ENCODE measurements at regions not wholly inside any gene's neighbourhood (a gene's known extent, or its start where the extent isn't known, plus 50 kb on each side); places are given as distances from the start of the nearest gene placed in this dataset.

- no peak overlapping the region for H3K27ac Mint-ChIP-seq
- H3K4me1 Mint-ChIP-seq (ENCODE audit: low read depth): no peaks in the 10 kb centered on the region
- H3K27me3 Mint-ChIP-seq: no peaks in the 10 kb centered on the region
- no peaks in the 10 kb centered on the region for H3K9me3 Mint-ChIP-seq
- no peaks in the 10 kb centered on the region for H3K36me3 Mint-ChIP-seq (ENCODE audit: low read depth)
- H3K4me3 Mint-ChIP-seq: no peak overlapping the region
- no peak for DNase-seq
Observed at GRCh38 chr6:81413306-81413705, 339.2 kb downstream of the TENT5A start.

- Mint-ChIP-seq H3K27ac (no peak overlapping the region), H3K27me3 (no peaks in the 10 kb centered on the region), H3K4me1 (ENCODE audit: low read depth) (no peaks in the 10 kb centered on the region), H3K36me3 (ENCODE audit: low read depth) (no peaks in the 10 kb centered on the region), H3K9me3 (no peaks in the 10 kb centered on the region), H3K4me3 (no peak overlapping the region)
- DNase-seq: no peak
Observed at GRCh38 chr6:81401970-81402690, 350.4 kb downstream of the TENT5A start.

GRCh38 chr6:81396916-81397315, 355.6 kb downstream of the TENT5A start:
- Mint-ChIP-seq H3K27me3 (no peaks in the 10 kb centered on the region), H3K4me1 (ENCODE audit: low read depth) (no peaks in the 10 kb centered on the region), H3K4me3 (no peak overlapping the region), H3K9me3 (peaks cover 6% of the 10 kb centered on the region), H3K36me3 (ENCODE audit: low read depth) (no peaks in the 10 kb centered on the region), H3K27ac (no peak overlapping the region)
- no peak for DNase-seq

GRCh38 chr6:81387163-81387562, 365.3 kb downstream of the TENT5A start:
- no peaks in the 10 kb centered on the region for H3K27me3 Mint-ChIP-seq
- H3K9me3 Mint-ChIP-seq: peaks cover 9% of the 10 kb centered on the region
- H3K36me3 Mint-ChIP-seq (ENCODE audit: low read depth): no peaks in the 10 kb centered on the region
- no peak overlapping the region for H3K27ac Mint-ChIP-seq
- H3K4me3 Mint-ChIP-seq: no peak overlapping the region
- no peaks in the 10 kb centered on the region for H3K4me1 Mint-ChIP-seq (ENCODE audit: low read depth)
- no peak for DNase-seq

- Mint-ChIP-seq H3K4me3 (no peak overlapping the region), H3K27ac (no peak overlapping the region), H3K9me3 (peaks cover 2% of the 10 kb centered on the region), H3K27me3 (no peaks in the 10 kb centered on the region), H3K36me3 (ENCODE audit: low read depth) (no peaks in the 10 kb centered on the region), H3K4me1 (ENCODE audit: low read depth) (no peaks in the 10 kb centered on the region)
- no peak for DNase-seq
Observed at GRCh38 chr6:81384921-81385320, 367.6 kb downstream of the TENT5A start.

GRCh38 chr6:81383472-81383871, 369.0 kb downstream of the TENT5A start:
- H3K4me3 Mint-ChIP-seq: no peak overlapping the region
- no peaks in the 10 kb centered on the region for H3K36me3 Mint-ChIP-seq (ENCODE audit: low read depth)
- no peak for DNase-seq
- no peaks in the 10 kb centered on the region for H3K27me3 Mint-ChIP-seq
- H3K27ac Mint-ChIP-seq: no peak overlapping the region
- peaks cover 2% of the 10 kb centered on the region for H3K9me3 Mint-ChIP-seq
- no peaks in the 10 kb centered on the region for H3K4me1 Mint-ChIP-seq (ENCODE audit: low read depth)

GRCh38 chr6:81382852-81383251, 369.6 kb downstream of the TENT5A start:
- peaks cover 2% of the 10 kb centered on the region for H3K9me3 Mint-ChIP-seq
- H3K27ac Mint-ChIP-seq: no peak overlapping the region
- H3K36me3 Mint-ChIP-seq (ENCODE audit: low read depth): no peaks in the 10 kb centered on the region
- H3K27me3 Mint-ChIP-seq: no peaks in the 10 kb centered on the region
- DNase-seq: no peak
- no peaks in the 10 kb centered on the region for H3K4me1 Mint-ChIP-seq (ENCODE audit: low read depth)
- no peak overlapping the region for H3K4me3 Mint-ChIP-seq

- no peaks in the 10 kb centered on the region for H3K4me1 Mint-ChIP-seq (ENCODE audit: low read depth)
- H3K27me3 Mint-ChIP-seq: no peaks in the 10 kb centered on the region
- no peak overlapping the region for H3K27ac Mint-ChIP-seq
- no peak for DNase-seq
- no peaks in the 10 kb centered on the region for H3K36me3 Mint-ChIP-seq (ENCODE audit: low read depth)
- peaks cover 2% of the 10 kb centered on the region for H3K9me3 Mint-ChIP-seq
- no peak overlapping the region for H3K4me3 Mint-ChIP-seq
Observed at GRCh38 chr6:81381382-81381916, 371.0 kb downstream of the TENT5A start.

- peaks cover 2% of the 10 kb centered on the region for H3K9me3 Mint-ChIP-seq
- H3K27ac Mint-ChIP-seq: no peak overlapping the region
- H3K4me1 Mint-ChIP-seq (ENCODE audit: low read depth): no peaks in the 10 kb centered on the region
- no peaks in the 10 kb centered on the region for H3K36me3 Mint-ChIP-seq (ENCODE audit: low read depth)
- no peaks in the 10 kb centered on the region for H3K27me3 Mint-ChIP-seq
- no peak for DNase-seq
- H3K4me3 Mint-ChIP-seq: no peak overlapping the region
Observed at GRCh38 chr6:81380718-81381338, 371.7 kb downstream of the TENT5A start.

GRCh38 chr6:81376745-81377144, 375.7 kb downstream of the TENT5A start:
- H3K27me3 Mint-ChIP-seq: no peaks in the 10 kb centered on the region

GRCh38 chr6:81373414-81373813, 379.1 kb downstream of the TENT5A start:
- Mint-ChIP-seq H3K27ac (no peak overlapping the region), H3K9me3 (no peaks in the 10 kb centered on the region)
- no peak for DNase-seq

More at GRCh38 chr6:81376745-81377144, 375.7 kb downstream of the TENT5A start:
- Mint-ChIP-seq H3K4me3 (no peak overlapping the region), H3K27ac (no peak overlapping the region), H3K9me3 (no peaks in the 10 kb centered on the region), H3K4me1 (ENCODE audit: low read depth) (no peaks in the 10 kb centered on the region), H3K36me3 (ENCODE audit: low read depth) (no peaks in the 10 kb centered on the region)
- no peak for DNase-seq

GRCh38 chr6:81371930-81372329, 380.6 kb downstream of the TENT5A start:
- H3K9me3 Mint-ChIP-seq: no peaks in the 10 kb centered on the region
- H3K36me3 Mint-ChIP-seq (ENCODE audit: low read depth): no peaks in the 10 kb centered on the region
- H3K4me1 Mint-ChIP-seq (ENCODE audit: low read depth): no peaks in the 10 kb centered on the region
- no peak overlapping the region for H3K4me3 Mint-ChIP-seq
- DNase-seq: no peak
- H3K27ac Mint-ChIP-seq: no peak overlapping the region
- H3K27me3 Mint-ChIP-seq: no peaks in the 10 kb centered on the region

More at GRCh38 chr6:81373414-81373813, 379.1 kb downstream of the TENT5A start:
- H3K36me3 Mint-ChIP-seq (ENCODE audit: low read depth): no peaks in the 10 kb centered on the region
- H3K4me1 Mint-ChIP-seq (ENCODE audit: low read depth): no peaks in the 10 kb centered on the region
- H3K4me3 Mint-ChIP-seq: no peak overlapping the region
- no peaks in the 10 kb centered on the region for H3K27me3 Mint-ChIP-seq

GRCh38 chr6:81366972-81367371, 385.5 kb downstream of the TENT5A start:
- Mint-ChIP-seq H3K4me1 (ENCODE audit: low read depth) (no peaks in the 10 kb centered on the region), H3K27ac (no peak overlapping the region), H3K9me3 (peaks cover 5% of the 10 kb centered on the region), H3K4me3 (no peak overlapping the region), H3K27me3 (no peaks in the 10 kb centered on the region), H3K36me3 (ENCODE audit: low read depth) (no peaks in the 10 kb centered on the region)
- DNase-seq: no peak

- H3K4me3 Mint-ChIP-seq: no peak overlapping the region
- no peaks in the 10 kb centered on the region for H3K36me3 Mint-ChIP-seq (ENCODE audit: low read depth)
- peaks cover 5% of the 10 kb centered on the region for H3K9me3 Mint-ChIP-seq
- no peaks in the 10 kb centered on the region for H3K4me1 Mint-ChIP-seq (ENCODE audit: low read depth)
- H3K27me3 Mint-ChIP-seq: no peaks in the 10 kb centered on the region
- no peak for DNase-seq
- H3K27ac Mint-ChIP-seq: no peak overlapping the region
Observed at GRCh38 chr6:81362246-81362645, 390.2 kb downstream of the TENT5A start.

GRCh38 chr6:81353262-81353661, 399.2 kb downstream of the TENT5A start:
- Mint-ChIP-seq H3K4me3 (no peak overlapping the region), H3K9me3 (peaks cover 5% of the 10 kb centered on the region), H3K27me3 (no peaks in the 10 kb centered on the region), H3K4me1 (ENCODE audit: low read depth) (no peaks in the 10 kb centered on the region), H3K27ac (no peak overlapping the region), H3K36me3 (ENCODE audit: low read depth) (no peaks in the 10 kb centered on the region)
- DNase-seq: no peak

Data from activated T-cell treated with anti-CD3 and anti-CD28 coated beads, Interleukin-2, amount 50 U/mL, for 24 hours (primary cell).